ENCODE measurements at regions not wholly inside any gene's neighbourhood (a gene's known extent, or its start where the extent isn't known, plus 50 kb on each side); places are given as distances from the start of the nearest gene placed in this dataset.

DNA sequence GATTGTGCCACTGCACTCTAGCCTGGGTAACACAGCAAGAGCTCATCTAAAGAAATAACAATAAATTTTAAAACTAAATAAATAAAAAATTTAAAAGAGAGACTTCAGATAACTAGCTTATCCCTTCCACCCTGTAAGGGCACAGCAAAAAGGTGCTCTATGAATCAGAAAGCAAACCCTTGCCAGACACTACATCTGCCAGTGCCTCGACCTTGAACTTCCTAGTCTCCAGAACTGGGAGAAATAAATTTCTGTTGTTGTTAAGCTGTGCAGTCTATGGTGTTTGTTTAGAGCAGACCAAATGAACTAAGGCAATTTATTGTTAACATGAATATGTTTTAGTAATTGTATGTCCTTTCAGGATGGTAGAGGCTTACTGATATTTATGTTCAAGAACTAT lies 174.9 kb upstream of the TRIM24 start:
- DNase-seq (ENCODE audit: extremely low spot score, unreplicated experiment) = peak; percentile 10
- Mint-ChIP-seq H3K4me3 (ENCODE audit: unreplicated experiment) (no peak overlapping the region), H3K9me3 (ENCODE audit: unreplicated experiment) (no peaks in the 10 kb centered on the region), H3K27ac (ENCODE audit: unreplicated experiment) (no peak overlapping the region), H3K4me1 (ENCODE audit: unreplicated experiment) (peaks cover 26% of the 10 kb centered on the region), H3K27me3 (ENCODE audit: unreplicated experiment) (no peaks in the 10 kb centered on the region), H3K36me3 (ENCODE audit: unreplicated experiment) (no peaks in the 10 kb centered on the region)
- TF ChIP-seq, protein P1, sequence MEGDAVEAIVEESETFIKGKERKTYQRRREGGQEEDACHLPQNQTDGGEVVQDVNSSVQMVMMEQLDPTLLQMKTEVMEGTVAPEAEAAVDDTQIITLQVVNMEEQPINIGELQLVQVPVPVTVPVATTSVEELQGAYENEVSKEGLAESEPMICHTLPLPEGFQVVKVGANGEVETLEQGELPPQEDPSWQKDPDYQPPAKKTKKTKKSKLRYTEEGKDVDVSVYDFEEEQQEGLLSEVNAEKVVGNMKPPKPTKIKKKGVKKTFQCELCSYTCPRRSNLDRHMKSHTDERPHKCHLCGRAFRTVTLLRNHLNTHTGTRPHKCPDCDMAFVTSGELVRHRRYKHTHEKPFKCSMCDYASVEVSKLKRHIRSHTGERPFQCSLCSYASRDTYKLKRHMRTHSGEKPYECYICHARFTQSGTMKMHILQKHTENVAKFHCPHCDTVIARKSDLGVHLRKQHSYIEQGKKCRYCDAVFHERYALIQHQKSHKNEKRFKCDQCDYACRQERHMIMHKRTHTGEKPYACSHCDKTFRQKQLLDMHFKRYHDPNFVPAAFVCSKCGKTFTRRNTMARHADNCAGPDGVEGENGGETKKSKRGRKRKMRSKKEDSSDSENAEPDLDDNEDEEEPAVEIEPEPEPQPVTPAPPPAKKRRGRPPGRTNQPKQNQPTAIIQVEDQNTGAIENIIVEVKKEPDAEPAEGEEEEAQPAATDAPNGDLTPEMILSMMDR (IDR thresholded peaks at IDR 0.05) = no peak

DNA sequence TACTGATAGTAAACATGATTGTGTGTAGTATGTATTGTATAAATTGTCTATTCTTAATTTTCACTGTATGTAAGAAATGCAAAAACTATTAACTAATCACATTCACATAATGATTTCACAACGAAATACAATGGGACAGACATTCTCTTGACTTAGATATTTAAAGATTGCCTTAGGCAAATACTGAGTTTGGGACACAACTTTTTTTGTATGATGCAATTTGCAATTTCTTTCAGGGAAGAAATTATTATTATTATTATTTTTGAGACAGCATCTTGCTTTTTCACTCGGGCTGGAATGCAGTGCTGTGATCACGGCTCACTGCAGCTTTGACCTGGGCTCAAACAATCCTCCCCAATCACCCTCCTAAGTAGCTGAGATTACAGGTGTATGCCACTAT lies 173.2 kb upstream of the TRIM24 start:
- no peak for DNase-seq (ENCODE audit: extremely low spot score, unreplicated experiment)
- H3K27ac Mint-ChIP-seq (ENCODE audit: unreplicated experiment) = no peak overlapping the region
- no peaks in the 10 kb centered on the region for H3K9me3 Mint-ChIP-seq (ENCODE audit: unreplicated experiment)
- no peaks in the 10 kb centered on the region for H3K36me3 Mint-ChIP-seq (ENCODE audit: unreplicated experiment)
- H3K4me3 Mint-ChIP-seq (ENCODE audit: unreplicated experiment) = no peak overlapping the region
- TF ChIP-seq, protein P1 (IDR thresholded peaks at IDR 0.05) = no peak
- no peaks in the 10 kb centered on the region for H3K27me3 Mint-ChIP-seq (ENCODE audit: unreplicated experiment)
- H3K4me1 Mint-ChIP-seq (ENCODE audit: unreplicated experiment) = peaks cover 26% of the 10 kb centered on the region

DNA sequence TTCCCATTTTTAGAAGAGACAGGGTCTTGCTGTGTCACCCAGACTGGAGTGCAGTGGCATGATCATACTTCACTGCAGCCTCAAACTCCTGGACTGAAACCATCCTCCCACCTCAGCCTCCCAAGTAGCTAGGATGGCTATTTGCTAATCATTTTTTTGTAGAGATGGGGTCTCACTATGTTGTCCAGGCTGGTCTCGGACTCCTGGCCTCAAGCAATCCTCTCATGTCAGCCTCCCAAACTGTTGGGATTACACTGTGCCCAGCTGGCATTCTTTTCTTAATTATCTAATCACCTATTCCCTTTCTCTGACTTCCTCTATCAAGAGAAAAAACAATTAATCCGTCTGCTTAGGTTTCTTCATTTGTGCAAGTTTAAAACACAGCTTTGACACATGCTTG lies 172.5 kb upstream of the TRIM24 start:
- no peaks in the 10 kb centered on the region for H3K9me3 Mint-ChIP-seq (ENCODE audit: unreplicated experiment)
- DNase-seq (ENCODE audit: extremely low spot score, unreplicated experiment) = no peak
- TF ChIP-seq, protein P1 (IDR thresholded peaks at IDR 0.05) = no peak
- H3K27me3 Mint-ChIP-seq (ENCODE audit: unreplicated experiment) = no peaks in the 10 kb centered on the region
- no peak overlapping the region for H3K27ac Mint-ChIP-seq (ENCODE audit: unreplicated experiment)
- peaks cover 19% of the 10 kb centered on the region for H3K4me1 Mint-ChIP-seq (ENCODE audit: unreplicated experiment)
- H3K4me3 Mint-ChIP-seq (ENCODE audit: unreplicated experiment) = no peak overlapping the region
- no peaks in the 10 kb centered on the region for H3K36me3 Mint-ChIP-seq (ENCODE audit: unreplicated experiment)

DNA sequence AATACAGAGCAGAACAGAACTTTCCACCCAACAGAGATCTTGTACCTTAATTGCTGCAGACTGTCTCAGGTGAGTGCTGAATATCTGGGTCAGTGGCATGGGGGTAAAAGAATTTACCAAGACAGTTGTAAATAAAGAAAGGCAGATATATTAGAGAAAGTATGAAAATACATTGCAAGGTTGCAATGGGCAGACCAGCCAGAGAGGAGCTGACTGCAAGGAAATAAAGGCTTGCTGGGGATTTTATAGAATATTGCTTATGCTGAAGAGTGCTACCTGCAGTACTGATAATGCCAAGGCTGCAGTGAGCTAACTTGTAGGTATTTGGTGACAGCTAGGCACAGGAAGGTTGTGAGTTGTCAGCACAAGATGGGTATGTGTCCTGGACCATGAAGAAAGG lies 171.0 kb upstream of the TRIM24 start:
- no peaks in the 10 kb centered on the region for H3K36me3 Mint-ChIP-seq (ENCODE audit: unreplicated experiment)
- TF ChIP-seq, protein P1 (IDR thresholded peaks at IDR 0.05) = no peak
- H3K27ac Mint-ChIP-seq (ENCODE audit: unreplicated experiment) = no peak overlapping the region
- H3K9me3 Mint-ChIP-seq (ENCODE audit: unreplicated experiment) = no peaks in the 10 kb centered on the region
- peaks cover 9% of the 10 kb centered on the region for H3K4me1 Mint-ChIP-seq (ENCODE audit: unreplicated experiment)
- no peak overlapping the region for H3K4me3 Mint-ChIP-seq (ENCODE audit: unreplicated experiment)
- DNase-seq (ENCODE audit: extremely low spot score, unreplicated experiment) = no peak
- no peaks in the 10 kb centered on the region for H3K27me3 Mint-ChIP-seq (ENCODE audit: unreplicated experiment)

DNA sequence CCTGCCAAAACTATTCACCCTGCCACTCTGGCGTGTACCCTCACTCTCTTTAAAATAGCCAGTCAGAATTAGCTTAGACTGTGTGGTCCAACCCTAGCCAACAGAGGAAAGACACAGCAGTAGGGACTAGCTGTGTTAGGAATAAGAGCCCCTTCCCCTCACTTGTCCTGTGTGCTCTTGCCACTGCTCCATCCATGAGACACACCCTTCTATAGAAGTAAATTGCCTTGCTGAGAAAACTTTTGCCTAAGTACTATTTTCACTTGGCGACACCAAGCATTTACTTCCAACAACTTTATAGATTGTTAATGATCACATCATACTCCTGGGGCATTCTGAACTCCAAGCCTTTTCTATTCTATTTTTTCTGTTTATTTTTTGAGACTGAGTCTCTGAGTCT lies 170.2 kb upstream of the TRIM24 start:
- no peaks in the 10 kb centered on the region for H3K36me3 Mint-ChIP-seq (ENCODE audit: unreplicated experiment)

More for the DNA sequence above, 170.2 kb upstream of the TRIM24 start:
- TF ChIP-seq, protein P1 (IDR thresholded peaks at IDR 0.05) = no peak
- Mint-ChIP-seq H3K27ac (ENCODE audit: unreplicated experiment) (no peak overlapping the region), H3K4me1 (ENCODE audit: unreplicated experiment) (peaks cover 15% of the 10 kb centered on the region), H3K27me3 (ENCODE audit: unreplicated experiment) (no peaks in the 10 kb centered on the region), H3K4me3 (ENCODE audit: unreplicated experiment) (no peak overlapping the region), H3K9me3 (ENCODE audit: unreplicated experiment) (no peaks in the 10 kb centered on the region)
- DNase-seq (ENCODE audit: extremely low spot score, unreplicated experiment) = peak; percentile 27
